Psoas muscle (tissue), 7 donors: ENCODE measurements at regions not wholly inside any gene's neighbourhood (a gene's known extent, or its start where the extent isn't known, plus 50 kb on each side); places are given as distances from the start of the nearest gene placed in this dataset.

Source experiments
- ATAC-seq, 4 donors: fragments of 200-7000 bp; cut with Tn5 transposase; one replicate each; pipeline ENCODE4 v1.9.1; 2020; ENCODE audit warnings: moderate library complexity in 3 of 4, mild to moderate bottlenecking in 2 of 4
- DNase-seq, 2 donors: peaks; one replicate each; pipeline ENCODE4 v3.0.0-alpha.2; 2020
- H3K27ac ChIP-seq: fragments of 200-600 bp; one replicate; pipeline ENCODE4 v1.8.0; 2022
- H3K27me3 ChIP-seq, 3 donors: fragments of 200-600 bp in 1 of 3; one replicate each; pipeline versions ENCODE4 v1.6.1 to v1.8.0; 2013 to 2022; ENCODE audit warnings: low read length in 2 of 3, mild to moderate bottlenecking in 2 of 3, moderate library complexity in 1 of 3; ENCODE audit not compliant: insufficient read depth in 3 of 3
- H3K36me3 ChIP-seq, 2 donors: fragments of 200-600 bp in 1 of 2; one replicate each; pipeline versions ENCODE4 v1.6.1 to v1.8.0; 2013 to 2022; ENCODE audit warnings: low read depth in 1 of 2, mild to moderate bottlenecking in 1 of 2, moderate library complexity in 1 of 2; ENCODE audit not compliant: insufficient read depth in 1 of 2
- H3K4me1 ChIP-seq: fragments of 200-600 bp; one replicate; pipeline ENCODE4 v1.8.0; 2022
- H3K4me3 ChIP-seq: fragments of 200-600 bp; one replicate; pipeline ENCODE4 v1.8.0; 2022; ENCODE audit warnings: mild to moderate bottlenecking
- H3K9me3 ChIP-seq: fragments of 200-600 bp; one replicate; pipeline ENCODE4 v1.8.0; 2022
- CTCF ChIP-seq: fragments of 200-600 bp; IDR thresholded peaks from one replicate; pipeline ENCODE4 v1.8.0; 2022; ENCODE audit warnings: antibody characterized with exemption
- WGBS, 3 donors: extraction: QIAGEN DNeasy Blood & Tissue Kit; methylation state at CpG; one replicate each; pipeline versions ENCODE4 v1.1.6 to v1.1.7; 2013; 5-methylcytosine and 5-hydroxymethylcytosine counted together
- intact Hi-C, 2 donors: fragments of 100-400 bp; cut with DNase I; formaldehyde crosslinking; loops; one replicate each; pipeline versions ENCODE4 v1.11.0 to v1.14.2; 2022
- donor health status: healthy with polysubstance abuse.
- donor health status: DM: no; HTN: no; CAD: no; lungs with moderate emphysema.
- donor health status: Bipolar disorder and iron deficiency.
- donor health status: healthy.
- donor health status: DM: yes; HTN: yes; CAD: no.
- donor health status: DM: no; HTN: no; CAD: no.
- donor health status: DM: yes; HTN: yes; CAD: no.

GRCh38 chr18:39635966-39636365, 2070.4 kb upstream of the CELF4 start:
- no peak overlapping the region for H3K27ac ChIP-seq
- ATAC-seq (no peak), DNase-seq (no peak)
- no peaks in the 10 kb centered on the region for H3K4me1 ChIP-seq
- TF ChIP-seq CTCF: no peak
- intact Hi-C loops: no loop called here
- no peak overlapping the region for H3K4me3 ChIP-seq
- no peaks in the 10 kb centered on the region for H3K9me3 ChIP-seq
- H3K36me3 ChIP-seq: no peaks in the 10 kb centered on the region
- H3K27me3 ChIP-seq: no peaks in the 10 kb centered on the region

GRCh38 chr18:39635192-39635591, 2069.6 kb upstream of the CELF4 start:
- Histone ChIP-seq H3K27me3 (no peaks in the 10 kb centered on the region), H3K9me3 (no peaks in the 10 kb centered on the region), H3K36me3 (no peaks in the 10 kb centered on the region), H3K4me1 (no peaks in the 10 kb centered on the region), H3K27ac (no peak overlapping the region), H3K4me3 (no peak overlapping the region)
- ATAC-seq: no peak
- intact Hi-C loops: no loop called here
- no peak for DNase-seq
- TF ChIP-seq CTCF: no peak

GRCh38 chr18:39627936-39628335, 2062.3 kb upstream of the CELF4 start:
- no peak for TF ChIP-seq CTCF
- Histone ChIP-seq H3K9me3 (no peaks in the 10 kb centered on the region), H3K4me1 (no peaks in the 10 kb centered on the region), H3K36me3 (no peaks in the 10 kb centered on the region), H3K4me3 (no peak overlapping the region), H3K27me3 (no peaks in the 10 kb centered on the region), H3K27ac (no peak overlapping the region)
- ATAC-seq (no peak), DNase-seq (no peak)
- 63 to 84% (median 67%) methylated on average over 5 of the region's 5 CpGs for WGBS, 3 donors
- intact Hi-C loops: no loop called here

GRCh38 chr18:39624961-39625360, 2059.4 kb upstream of the CELF4 start:
- DNase-seq: no peak
- Histone ChIP-seq H3K9me3 (no peaks in the 10 kb centered on the region), H3K4me3 (no peak overlapping the region), H3K4me1 (no peaks in the 10 kb centered on the region), H3K27ac (no peak overlapping the region), H3K27me3 (no peaks in the 10 kb centered on the region), H3K36me3 (no peaks in the 10 kb centered on the region)
- no peak for ATAC-seq
- intact Hi-C loops: no loop called here
- 82 to 91% (median 87%) methylated on average over 4 of the region's 4 CpGs for WGBS, 3 donors
- no peak for TF ChIP-seq CTCF

- Histone ChIP-seq H3K36me3 (no peaks in the 10 kb centered on the region), H3K4me1 (no peaks in the 10 kb centered on the region), H3K27ac (no peak overlapping the region), H3K27me3 (no peaks in the 10 kb centered on the region), H3K4me3 (no peak overlapping the region), H3K9me3 (no peaks in the 10 kb centered on the region)
- ATAC-seq: no peak
- no peak for DNase-seq
- intact Hi-C loops: no loop called here
- WGBS, 3 donors: 62 to 86% (median 80%) methylated on average over 1 of the region's 1 CpG
- no peak for TF ChIP-seq CTCF
These were observed 2056.8 kb upstream of the CELF4 start for GRCh38 chr18:39622431-39622830.
